Vagina (tissue), 2 donors: ENCODE measurements at regions not wholly inside any gene's neighbourhood (a gene's known extent, or its start where the extent isn't known, plus 50 kb on each side); places are given as distances from the start of the nearest gene placed in this dataset.

Experiments
- POLR2A ChIP-seq, 2 donors: fragments of 450-650 bp; IDR thresholded peaks; one replicate each; pipeline ENCODE4 v1.6.1; 2017; ENCODE audit warnings: antibody characterized with exemption in 2 of 2, mild to moderate bottlenecking in 2 of 2, moderate library complexity in 2 of 2
- TF ChIP-seq, protein P1 (sequence below), 3 experiments: fragments of 450-650 bp in 2 of 3; fragments of 200-600 bp in 1 of 3; sonication (generic) in 1 of 3; IDR thresholded peaks; one replicate each; pipeline ENCODE4 v1.5.1; 2017 to 2019; ENCODE audit warnings: antibody characterized with exemption in 3 of 3, mild to moderate bottlenecking in 2 of 3, moderate library complexity in 2 of 3

- TF ChIP-seq, protein P1, sequence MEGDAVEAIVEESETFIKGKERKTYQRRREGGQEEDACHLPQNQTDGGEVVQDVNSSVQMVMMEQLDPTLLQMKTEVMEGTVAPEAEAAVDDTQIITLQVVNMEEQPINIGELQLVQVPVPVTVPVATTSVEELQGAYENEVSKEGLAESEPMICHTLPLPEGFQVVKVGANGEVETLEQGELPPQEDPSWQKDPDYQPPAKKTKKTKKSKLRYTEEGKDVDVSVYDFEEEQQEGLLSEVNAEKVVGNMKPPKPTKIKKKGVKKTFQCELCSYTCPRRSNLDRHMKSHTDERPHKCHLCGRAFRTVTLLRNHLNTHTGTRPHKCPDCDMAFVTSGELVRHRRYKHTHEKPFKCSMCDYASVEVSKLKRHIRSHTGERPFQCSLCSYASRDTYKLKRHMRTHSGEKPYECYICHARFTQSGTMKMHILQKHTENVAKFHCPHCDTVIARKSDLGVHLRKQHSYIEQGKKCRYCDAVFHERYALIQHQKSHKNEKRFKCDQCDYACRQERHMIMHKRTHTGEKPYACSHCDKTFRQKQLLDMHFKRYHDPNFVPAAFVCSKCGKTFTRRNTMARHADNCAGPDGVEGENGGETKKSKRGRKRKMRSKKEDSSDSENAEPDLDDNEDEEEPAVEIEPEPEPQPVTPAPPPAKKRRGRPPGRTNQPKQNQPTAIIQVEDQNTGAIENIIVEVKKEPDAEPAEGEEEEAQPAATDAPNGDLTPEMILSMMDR (IDR thresholded peaks at IDR 0.05): no peak
- TF ChIP-seq POLR2A (IDR thresholded peaks at IDR 0.05): no peak
These were observed 803.0 kb upstream of the ZNF608 start for GRCh38 chr5:125549322-125549911.
